CD14-positive monocyte (primary cell): ENCODE measurements at regions not wholly inside any gene's neighbourhood (a gene's known extent, or its start where the extent isn't known, plus 50 kb on each side); places are given as distances from the start of the nearest gene placed in this dataset.

ENCODE experiments used
- DNase-seq, 3 donors: peaks; one replicate each; pipeline ENCODE4 v3.0.0-alpha.2; 2011 to 2022
- H2AFZ ChIP-seq: 2 replicates; pipeline ENCODE4 v1.6.0; 2012; ENCODE audit warnings: mild to moderate bottlenecking, low read depth, low read length, inconsistent platforms; ENCODE audit not compliant: insufficient read depth, poor library complexity, severe bottlenecking
- H3K27ac ChIP-seq, 2 donors: 1 replicate in 1 of 2; 2 replicates in 1 of 2; pipeline ENCODE4 v1.5.1; 2012 to 2013; ENCODE audit warnings: low read length in 2 of 2, control low read depth in 1 of 2, inconsistent platforms in 1 of 2, low read depth in 1 of 2, mild to moderate bottlenecking in 1 of 2
- H3K27me3 ChIP-seq, 2 donors: one replicate each; pipeline versions ENCODE4 v1.6.0 to v1.6.1; 2011 to 2013; ENCODE audit warnings: low read length in 2 of 2; ENCODE audit not compliant: control insufficient read depth in 2 of 2, insufficient read depth in 2 of 2
- H3K36me3 ChIP-seq, 2 donors: replicated peaks in 1 of 2; 1 replicate in 1 of 2; 2 replicates in 1 of 2; pipeline versions ENCODE4 v1.5.1 to v1.6.1; 2012 to 2013; ENCODE audit warnings: low read length in 2 of 2, control low read depth in 1 of 2, inconsistent platforms in 1 of 2, mild to moderate bottlenecking in 1 of 2; ENCODE audit not compliant: insufficient read depth in 2 of 2, control insufficient read depth in 1 of 2
- H3K4me1 ChIP-seq, 2 donors: 1 replicate in 1 of 2; 2 replicates in 1 of 2; pipeline versions ENCODE4 v1.5.1 to v1.6.1; 2012 to 2013; ENCODE audit warnings: low read length in 2 of 2, control low read depth in 1 of 2, inconsistent platforms in 1 of 2, mild to moderate bottlenecking in 1 of 2, moderate library complexity in 1 of 2; ENCODE audit not compliant: insufficient read depth in 2 of 2, control insufficient read depth in 1 of 2
- H3K4me2 ChIP-seq: replicated peaks from 2 replicates; pipeline ENCODE3; 2012; ENCODE audit warnings: low read length, moderate library complexity, mild to moderate bottlenecking; ENCODE audit not compliant: poor library complexity, severe bottlenecking; ENCODE audit errors: extremely low read depth
- H3K4me3 ChIP-seq, 3 experiments: fragments of 200-600 bp in 1 of 3; sonication (generic) in 1 of 3; replicated peaks in 1 of 3; 1 replicate in 2 of 3; 2 replicates in 1 of 3; pipeline ENCODE4 v1.5.1; 2011 to 2013; ENCODE audit warnings: low read length in 3 of 3, mild to moderate bottlenecking in 3 of 3, control low read depth in 2 of 3, low read depth in 2 of 3, inconsistent platforms in 1 of 3, moderate library complexity in 1 of 3
- H3K79me2 ChIP-seq: 2 replicates; pipeline ENCODE4 v1.6.0; 2012; ENCODE audit warnings: mild to moderate bottlenecking, control low read depth, inconsistent platforms, low read length, moderate library complexity; ENCODE audit not compliant: insufficient read depth
- H3K9ac ChIP-seq: 2 replicates; pipeline ENCODE4 v1.6.0; 2017; ENCODE audit warnings: low read length, mild to moderate bottlenecking; ENCODE audit not compliant: insufficient read depth, poor library complexity, severe bottlenecking
- H3K9me3 ChIP-seq, 2 donors: replicated peaks in 1 of 2; 1 replicate in 1 of 2; 2 replicates in 1 of 2; pipeline versions ENCODE4 v1.5.1 to v1.6.1; 2012 to 2013; ENCODE audit warnings: low read length in 2 of 2, control low read depth in 1 of 2; ENCODE audit not compliant: control insufficient read depth in 1 of 2, insufficient read depth in 1 of 2
- H4K20me1 ChIP-seq: 2 replicates; pipeline ENCODE4 v1.6.0; 2012; ENCODE audit warnings: mild to moderate bottlenecking, low read length, control low read depth, moderate library complexity; ENCODE audit not compliant: insufficient read depth
- H3K27ac Mint-ChIP-seq, 7 donors: one replicate each; pipeline ENCODE4 v1.8.0; 2020; ENCODE audit warnings: mild to moderate bottlenecking in 7 of 7, mixed read lengths in 7 of 7, moderate library complexity in 6 of 7, inconsistent platforms in 2 of 7
- H3K27me3 Mint-ChIP-seq, 3 donors: one replicate each; pipeline ENCODE4 v1.8.0; 2021 to 2022; ENCODE audit warnings: low read depth in 3 of 3, mild to moderate bottlenecking in 3 of 3, mixed read lengths in 3 of 3, moderate library complexity in 3 of 3, inconsistent platforms in 1 of 3
- H3K36me3 Mint-ChIP-seq, 2 donors: one replicate each; pipeline ENCODE4 v1.8.0; 2020; ENCODE audit warnings: mixed read lengths in 2 of 2, inconsistent platforms in 1 of 2, mild to moderate bottlenecking in 1 of 2
- H3K4me1 Mint-ChIP-seq: one replicate; pipeline ENCODE4 v1.8.0; 2020; ENCODE audit warnings: mild to moderate bottlenecking, mixed read lengths
- H3K4me3 Mint-ChIP-seq, 2 donors: one replicate each; pipeline ENCODE4 v1.8.0; 2020; ENCODE audit warnings: mild to moderate bottlenecking in 2 of 2, mixed read lengths in 2 of 2, moderate library complexity in 1 of 2
- H3K9me3 Mint-ChIP-seq, 7 donors: one replicate each; pipeline ENCODE4 v1.8.0; 2020 to 2022; ENCODE audit warnings: mixed read lengths in 7 of 7, mild to moderate bottlenecking in 6 of 7, moderate library complexity in 6 of 7, inconsistent platforms in 2 of 7
- WGBS: methylation state at CpG from one replicate; pipeline ENCODE4 v1.1.5; 2013; ENCODE audit warnings: missing lambda C conversion rate; ENCODE audit not compliant: insufficient coverage; 5-methylcytosine and 5-hydroxymethylcytosine counted together
- intact Hi-C, 2 donors: fragments of 100-400 bp; cut with micrococcal nuclease; formaldehyde crosslinking; loops; one replicate each; pipeline versions ENCODE4 v1.15.0 to v1.15.1; 2023
- TF ChIP-seq, protein P1 (sequence below): fragments of 200-600 bp; IDR thresholded peaks from one replicate; pipeline ENCODE4 v1.8.0; 2022; ENCODE audit warnings: antibody characterized with exemption, mild to moderate bottlenecking

- intact Hi-C loops: no loop called here
- Mint-ChIP-seq H3K27ac (no peak overlapping the region), H3K9me3 (peaks cover 0 to 2% (median 0%) of the 10 kb centered on the region in 7 donors), H3K4me3 (no peak overlapping the region), H3K4me1 (no peaks in the 10 kb centered on the region), H3K27me3 (peaks cover 0 to 1% (median 0%) of the 10 kb centered on the region in 3 donors), H3K36me3 (no peaks in the 10 kb centered on the region)
- Histone ChIP-seq H3K9ac (no peak overlapping the region), H4K20me1 (no peaks in the 10 kb centered on the region), H3K9me3 (no peaks in the 10 kb centered on the region), H3K36me3 (no peaks in the 10 kb centered on the region), H3K4me3 (no peak overlapping the region), H3K27ac (no peak overlapping the region), H3K27me3 (no peaks in the 10 kb centered on the region), H2AFZ (no peak overlapping the region), H3K4me2 (no peak overlapping the region), H3K4me1 (no peaks in the 10 kb centered on the region), H3K79me2 (no peaks in the 10 kb centered on the region)
- 93% methylated on average over 4 of the region's 7 CpGs for whole genome bisulfite sequencing
- TF ChIP-seq, protein P1, sequence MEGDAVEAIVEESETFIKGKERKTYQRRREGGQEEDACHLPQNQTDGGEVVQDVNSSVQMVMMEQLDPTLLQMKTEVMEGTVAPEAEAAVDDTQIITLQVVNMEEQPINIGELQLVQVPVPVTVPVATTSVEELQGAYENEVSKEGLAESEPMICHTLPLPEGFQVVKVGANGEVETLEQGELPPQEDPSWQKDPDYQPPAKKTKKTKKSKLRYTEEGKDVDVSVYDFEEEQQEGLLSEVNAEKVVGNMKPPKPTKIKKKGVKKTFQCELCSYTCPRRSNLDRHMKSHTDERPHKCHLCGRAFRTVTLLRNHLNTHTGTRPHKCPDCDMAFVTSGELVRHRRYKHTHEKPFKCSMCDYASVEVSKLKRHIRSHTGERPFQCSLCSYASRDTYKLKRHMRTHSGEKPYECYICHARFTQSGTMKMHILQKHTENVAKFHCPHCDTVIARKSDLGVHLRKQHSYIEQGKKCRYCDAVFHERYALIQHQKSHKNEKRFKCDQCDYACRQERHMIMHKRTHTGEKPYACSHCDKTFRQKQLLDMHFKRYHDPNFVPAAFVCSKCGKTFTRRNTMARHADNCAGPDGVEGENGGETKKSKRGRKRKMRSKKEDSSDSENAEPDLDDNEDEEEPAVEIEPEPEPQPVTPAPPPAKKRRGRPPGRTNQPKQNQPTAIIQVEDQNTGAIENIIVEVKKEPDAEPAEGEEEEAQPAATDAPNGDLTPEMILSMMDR: no peak
- DNase-seq: no peak
Measured at GRCh38 chr5:120866997-120867396, 402.9 kb downstream of the PRR16 start.

DNA sequence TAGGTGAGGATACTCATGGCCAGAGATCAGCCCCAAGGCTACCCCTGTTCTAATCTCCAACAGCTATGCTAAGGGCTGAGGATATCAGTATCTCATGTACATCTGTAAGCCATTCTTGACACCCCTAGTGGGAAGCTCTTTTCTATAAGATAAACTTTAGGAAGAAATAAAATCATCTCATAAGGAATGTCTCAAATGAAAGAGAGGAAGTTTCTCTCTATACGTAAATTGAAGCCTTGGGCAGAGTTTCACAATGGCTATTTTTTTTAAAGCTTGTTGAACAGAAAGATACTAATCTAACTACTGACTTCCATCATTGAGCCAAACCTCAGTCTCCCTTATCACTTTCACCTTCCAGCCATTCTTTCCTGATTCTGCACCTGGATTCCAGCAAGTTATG is 405.7 kb downstream of the PRR16 start:
- Histone ChIP-seq H3K4me3 (no peak overlapping the region), H3K4me1 (no peaks in the 10 kb centered on the region), H3K27me3 (no peaks in the 10 kb centered on the region), H3K9ac (no peak overlapping the region), H2AFZ (no peak overlapping the region), H3K36me3 (no peaks in the 10 kb centered on the region), H3K9me3 (no peaks in the 10 kb centered on the region), H4K20me1 (no peaks in the 10 kb centered on the region), H3K27ac (no peak overlapping the region), H3K79me2 (no peaks in the 10 kb centered on the region), H3K4me2 (no peak overlapping the region)
- Mint-ChIP-seq H3K27me3 (peaks cover 0 to 1% (median 1%) of the 10 kb centered on the region in 3 donors), H3K4me3 (no peak overlapping the region), H3K4me1 (no peaks in the 10 kb centered on the region), H3K27ac (no peak overlapping the region), H3K9me3 (peaks cover 0 to 4% (median 0%) of the 10 kb centered on the region in 7 donors), H3K36me3 (no peaks in the 10 kb centered on the region)
- WGBS: no CpG with 5 or more reads among the region's 1 CpG
- no peak for DNase-seq
- intact Hi-C loops: no loop called here
- TF ChIP-seq, protein P1: no peak
